SK-N-SH treated with all-trans-retinoic acid at 6 μM for 48 hours (cell line): ENCODE measurements at regions not wholly inside any gene's neighbourhood (a gene's known extent, or its start where the extent isn't known, plus 50 kb on each side); places are given as distances from the start of the nearest gene placed in this dataset.

Source experiments
- ISL1 ChIP-seq: fragments of 250-450 bp; sonication (Bioruptor Pico); IDR thresholded peaks from 2 replicates; pipeline ENCODE4 v2.1.2; 2022; ENCODE audit warnings: mild to moderate bottlenecking, moderate library complexity
- PATZ1 ChIP-seq: fragments of 250-450 bp; sonication (Bioruptor Pico); IDR thresholded peaks from 2 replicates; pipeline ENCODE4 v1.8.0; 2020; ENCODE audit warnings: mild to moderate bottlenecking, moderate library complexity, borderline replicate concordance
- RARB ChIP-seq: fragments of 250-450 bp; sonication (Bioruptor Pico); IDR thresholded peaks from 2 replicates; pipeline ENCODE4 v1.8.0; 2021; ENCODE audit warnings: mild to moderate bottlenecking, moderate library complexity
- ZFP30 ChIP-seq: fragments of 450-650 bp; formaldehyde crosslinking; IDR thresholded peaks from 2 replicates; pipeline ENCODE4 v1.5.0; 2022; ENCODE audit warnings: mild to moderate bottlenecking, moderate library complexity

- TF ChIP-seq PATZ1 (CRISPR knock-in tag) (no peak), ISL1 (CRISPR knock-in tag) (no peak), ZFP30 (CRISPR knock-in tag) (no peak), RARB (CRISPR knock-in tag) (no peak)
Observed at GRCh38 chr4:137644201-137644600, 111.9 kb upstream of the PCDH18 start.
